DOHH2 (cell line): ENCODE measurements at regions not wholly inside any gene's neighbourhood (a gene's known extent, or its start where the extent isn't known, plus 50 kb on each side); places are given as distances from the start of the nearest gene placed in this dataset.

Experiments
- H3F3A ChIP-seq: fragments of 200-600 bp; sonication (generic), shearing (Covaris generic); 2 replicates; pipeline ENCODE4 v1.6.0; 2016; ENCODE audit warnings: antibody characterized with exemption, mild to moderate bottlenecking; ENCODE audit not compliant: control insufficient read depth, insufficient read depth
- H3K27ac ChIP-seq: fragments of 200-600 bp; sonication (generic); 2 replicates; pipeline ENCODE4 v1.5.1; 2014; ENCODE audit warnings: low read depth, mild to moderate bottlenecking, low read length, moderate library complexity
- H3K27me3 ChIP-seq: fragments of 200-600 bp; sonication (generic); 2 replicates; pipeline ENCODE4 v1.6.1; 2014; ENCODE audit warnings: mild to moderate bottlenecking, low read length, mixed read lengths; ENCODE audit not compliant: control insufficient read depth
- H3K36me3 ChIP-seq: fragments of 200-600 bp; sonication (generic); 2 replicates; pipeline ENCODE4 v1.6.1; 2014; ENCODE audit warnings: mild to moderate bottlenecking, low read length, moderate library complexity, mixed read lengths; ENCODE audit not compliant: control insufficient read depth
- H3K4me1 ChIP-seq: fragments of 200-600 bp; sonication (generic); 2 replicates; pipeline ENCODE4 v1.6.1; 2014; ENCODE audit warnings: mild to moderate bottlenecking, low read length, mixed read lengths; ENCODE audit not compliant: control insufficient read depth
- H3K4me2 ChIP-seq: fragments of 200-600 bp; sonication (generic); 2 replicates; pipeline ENCODE4 v1.6.0; 2014; ENCODE audit warnings: mild to moderate bottlenecking, low read length, moderate library complexity
- H3K4me3 ChIP-seq: fragments of 200-600 bp; sonication (generic); 2 replicates; pipeline ENCODE4 v1.5.1; 2014; ENCODE audit warnings: mild to moderate bottlenecking, low read length, mixed read lengths
- H3K79me2 ChIP-seq: fragments of 200-600 bp; sonication (generic); 2 replicates; pipeline ENCODE4 v1.6.1; 2014; ENCODE audit warnings: mild to moderate bottlenecking, low read length, mixed read lengths; ENCODE audit not compliant: control insufficient read depth
- H3K9me2 ChIP-seq: fragments of 200-600 bp; sonication (generic); replicated peaks from 2 replicates; pipeline ENCODE4 v1.6.1; 2014; ENCODE audit warnings: mild to moderate bottlenecking, low read length, mixed read lengths; ENCODE audit not compliant: control insufficient read depth
- H3K9me3 ChIP-seq: fragments of 200-600 bp; sonication (generic); 2 replicates; pipeline ENCODE4 v1.6.1; 2014; ENCODE audit warnings: antibody characterized with exemption, low read length, mixed read lengths; ENCODE audit not compliant: control insufficient read depth, insufficient read depth
- H4K20me1 ChIP-seq: fragments of 200-600 bp; sonication (generic); 2 replicates; pipeline ENCODE4 v1.6.0; 2014; ENCODE audit warnings: low read depth, mild to moderate bottlenecking, antibody characterized with exemption, low read length, moderate library complexity; ENCODE audit not compliant: control insufficient read depth, insufficient read depth
- EZH2phosphoT487 ChIP-seq: fragments of 200-600 bp; sonication (generic); IDR thresholded peaks from 2 replicates; pipeline ENCODE4 v1.6.1; 2017; ENCODE audit warnings: borderline replicate concordance, mild to moderate bottlenecking, antibody characterized with exemption, low read length, moderate library complexity, mixed read lengths
- TF ChIP-seq, protein P1 (sequence below): fragments of 200-600 bp; sonication (generic); IDR thresholded peaks from one replicate; pipeline ENCODE4 v1.5.1; 2014; ENCODE audit warnings: antibody characterized with exemption, mild to moderate bottlenecking, low read depth, low read length; ENCODE audit not compliant: poor library complexity, severe bottlenecking

DNA sequence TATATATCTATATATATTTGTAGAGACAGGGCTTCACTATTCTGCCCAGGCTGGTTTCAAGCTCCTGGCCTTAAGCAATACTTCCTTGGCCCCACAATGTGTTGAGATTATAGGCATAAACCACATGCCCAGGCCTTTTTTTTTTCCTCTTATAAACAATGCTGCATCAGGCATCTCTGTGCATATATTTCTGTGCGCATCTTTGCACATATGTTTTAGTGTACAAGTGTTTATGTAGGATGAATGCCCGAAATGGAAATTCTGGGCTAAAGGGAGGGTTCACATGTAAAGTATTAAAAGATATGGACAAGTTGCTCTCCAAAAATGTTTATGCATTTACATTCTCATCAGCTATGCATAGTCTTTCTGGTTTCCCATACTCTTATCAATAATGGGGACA lies 183.2 kb upstream of the SPRED2 start:
- H3K9me2 ChIP-seq, result no peaks in the 10 kb centered on the region
- no peaks in the 10 kb centered on the region for H4K20me1 ChIP-seq
- no peaks in the 10 kb centered on the region for H3K36me3 ChIP-seq
- H3K4me2 ChIP-seq, result no peak overlapping the region
- no peaks in the 10 kb centered on the region for H3K79me2 ChIP-seq
- TF ChIP-seq, protein P1, sequence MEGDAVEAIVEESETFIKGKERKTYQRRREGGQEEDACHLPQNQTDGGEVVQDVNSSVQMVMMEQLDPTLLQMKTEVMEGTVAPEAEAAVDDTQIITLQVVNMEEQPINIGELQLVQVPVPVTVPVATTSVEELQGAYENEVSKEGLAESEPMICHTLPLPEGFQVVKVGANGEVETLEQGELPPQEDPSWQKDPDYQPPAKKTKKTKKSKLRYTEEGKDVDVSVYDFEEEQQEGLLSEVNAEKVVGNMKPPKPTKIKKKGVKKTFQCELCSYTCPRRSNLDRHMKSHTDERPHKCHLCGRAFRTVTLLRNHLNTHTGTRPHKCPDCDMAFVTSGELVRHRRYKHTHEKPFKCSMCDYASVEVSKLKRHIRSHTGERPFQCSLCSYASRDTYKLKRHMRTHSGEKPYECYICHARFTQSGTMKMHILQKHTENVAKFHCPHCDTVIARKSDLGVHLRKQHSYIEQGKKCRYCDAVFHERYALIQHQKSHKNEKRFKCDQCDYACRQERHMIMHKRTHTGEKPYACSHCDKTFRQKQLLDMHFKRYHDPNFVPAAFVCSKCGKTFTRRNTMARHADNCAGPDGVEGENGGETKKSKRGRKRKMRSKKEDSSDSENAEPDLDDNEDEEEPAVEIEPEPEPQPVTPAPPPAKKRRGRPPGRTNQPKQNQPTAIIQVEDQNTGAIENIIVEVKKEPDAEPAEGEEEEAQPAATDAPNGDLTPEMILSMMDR, result no peak
- no peak for TF ChIP-seq EZH2phosphoT487
- no peak overlapping the region for H3K4me3 ChIP-seq
- no peaks in the 10 kb centered on the region for H3K4me1 ChIP-seq
- H3F3A ChIP-seq, result no peaks in the 10 kb centered on the region
- no peaks in the 10 kb centered on the region for H3K27me3 ChIP-seq
- no peak overlapping the region for H3K27ac ChIP-seq
- H3K9me3 ChIP-seq, result no peaks in the 10 kb centered on the region

DNA sequence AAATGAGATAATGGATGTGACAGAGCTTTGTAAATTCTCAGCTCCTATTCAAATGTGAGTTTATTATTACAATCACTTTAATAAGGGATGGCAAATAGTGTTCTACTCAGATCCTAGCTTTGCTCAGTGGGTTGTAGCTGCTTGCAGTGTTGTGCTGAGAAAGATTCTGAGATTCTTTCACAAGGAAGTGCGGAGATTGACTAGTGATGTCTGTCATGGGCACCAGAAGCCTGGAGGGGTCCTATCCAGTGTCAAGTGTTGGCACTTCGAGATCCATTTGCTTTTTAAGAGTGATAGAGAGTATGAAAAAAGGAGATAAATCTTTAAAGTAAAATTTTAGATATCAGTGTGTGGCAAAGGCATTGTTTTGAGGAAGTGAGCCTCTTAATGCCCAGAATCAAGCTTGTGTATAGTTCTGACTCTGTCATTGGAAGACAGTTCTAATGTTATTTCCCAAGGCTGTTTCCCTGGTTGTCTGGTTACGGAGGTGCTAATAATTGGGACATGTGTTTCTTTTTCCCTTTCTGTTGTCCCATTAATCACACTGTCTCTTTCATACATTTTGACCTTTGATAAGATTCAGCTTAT lies 181.7 kb upstream of the SPRED2 start:
- Histone ChIP-seq H4K20me1 (no peaks in the 10 kb centered on the region), H3K79me2 (no peaks in the 10 kb centered on the region), H3K9me2 (no peaks in the 10 kb centered on the region), H3K36me3 (no peaks in the 10 kb centered on the region), H3K4me1 (no peaks in the 10 kb centered on the region), H3K9me3 (no peaks in the 10 kb centered on the region), H3K27ac (no peak overlapping the region), H3K4me2 (no peak overlapping the region), H3F3A (no peaks in the 10 kb centered on the region), H3K27me3 (no peaks in the 10 kb centered on the region), H3K4me3 (no peak overlapping the region)
- TF ChIP-seq, protein P1, result no peak
- TF ChIP-seq EZH2phosphoT487, result no peak

DNA sequence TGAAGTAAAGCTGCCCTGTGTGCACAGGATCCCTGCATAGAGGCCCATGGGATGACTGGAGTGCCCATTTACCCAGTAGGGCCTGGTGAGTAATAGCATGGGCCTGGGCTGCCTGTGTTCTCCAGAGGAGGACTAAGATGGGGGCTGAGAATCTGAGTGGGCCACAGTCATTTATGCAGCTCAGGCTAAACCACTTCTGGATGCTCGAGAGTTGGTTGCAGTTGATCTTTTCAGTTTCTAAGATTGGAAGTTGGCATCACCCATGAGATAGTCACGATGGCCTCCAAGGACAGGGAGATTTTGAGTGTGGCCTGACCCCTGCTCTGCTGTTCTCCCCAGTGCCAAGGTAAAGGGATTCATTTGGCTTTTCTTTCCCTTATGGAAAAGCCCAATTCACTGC lies 179.1 kb upstream of the SPRED2 start:
- Histone ChIP-seq H3K4me1 (peaks cover 23% of the 10 kb centered on the region), H3K9me2 (no peaks in the 10 kb centered on the region)
- TF ChIP-seq EZH2phosphoT487, result no peak
- TF ChIP-seq, protein P1, result no peak

More for the DNA sequence above, 179.1 kb upstream of the SPRED2 start:
- Histone ChIP-seq H3F3A (peaks cover 2% of the 10 kb centered on the region), H3K27ac (no peak overlapping the region), H3K36me3 (no peaks in the 10 kb centered on the region), H3K79me2 (no peaks in the 10 kb centered on the region), H3K4me3 (no peak overlapping the region), H3K9me3 (no peaks in the 10 kb centered on the region), H3K27me3 (no peaks in the 10 kb centered on the region), H3K4me2 (no peak overlapping the region), H4K20me1 (no peaks in the 10 kb centered on the region)
